ENCODE measurements at regions not wholly inside any gene's neighbourhood (a gene's known extent, or its start where the extent isn't known, plus 50 kb on each side); places are given as distances from the start of the nearest gene placed in this dataset.
A peak's percentile ranks its signal among the peaks of the same experiment; 100 is the strongest.
"Not testable (repeated sequence)": the region's sequence is repeated elsewhere in the genome, so short reads cannot be mapped to it uniquely, and the experiment has no call there.

GRCh38 chr9:21605489-21605931 is 123.4 kb upstream of the IFNE start:
- DNase-seq = peak; percentile 44 to 45

- peak in 1 of 2 donors; percentile 39 for DNase-seq
These were observed 125.5 kb upstream of the IFNE start for GRCh38 chr9:21607576-21607975.

GRCh38 chr9:21608200-21608599 is 126.1 kb upstream of the IFNE start:
- no peak for DNase-seq

- DNase-seq = no peak
These were observed 127.4 kb upstream of the IFNE start for GRCh38 chr9:21609506-21609905.

- DNase-seq = no peak
These were observed 129.8 kb upstream of the IFNE start for GRCh38 chr9:21611891-21612290.

- DNase-seq = no peak
These were observed 132.9 kb upstream of the IFNE start for GRCh38 chr9:21615018-21615417.

- DNase-seq = no peak
These were observed 133.3 kb upstream of the IFNE start for GRCh38 chr9:21615446-21615845.

GRCh38 chr9:21616082-21616778 is 134.1 kb upstream of the IFNE start:
- DNase-seq = no peak

- no peak for DNase-seq
These were observed 142.8 kb upstream of the IFNE start for GRCh38 chr9:21624675-21625644.

- DNase-seq = no peak
These were observed 144.4 kb upstream of the IFNE start for GRCh38 chr9:21626493-21626892.

- not testable (repeated sequence) for DNase-seq
These were observed 146.8 kb upstream of the IFNE start for GRCh38 chr9:21628954-21629353.

GRCh38 chr9:21634951-21635350 is 152.8 kb upstream of the IFNE start:
- DNase-seq = no peak

- DNase-seq = no peak
These were observed 156.0 kb upstream of the IFNE start for GRCh38 chr9:21638104-21638503.

- DNase-seq = no peak
These were observed 149.3 kb upstream of the MTAP start for GRCh38 chr9:21653091-21653490.

GRCh38 chr9:21653589-21653988 is 148.8 kb upstream of the MTAP start:
- DNase-seq = no peak

GRCh38 chr9:21656776-21657674 is 145.4 kb upstream of the MTAP start:
- no peak for DNase-seq

GRCh38 chr9:21657966-21658667 is 144.3 kb upstream of the MTAP start:
- DNase-seq = no peak

- DNase-seq = no peak
These were observed 141.5 kb upstream of the MTAP start for GRCh38 chr9:21660976-21661375.

GRCh38 chr9:21661626-21662025 is 140.8 kb upstream of the MTAP start:
- no peak for DNase-seq

GRCh38 chr9:21668516-21668915 is 133.9 kb upstream of the MTAP start:
- DNase-seq = no peak

GRCh38 chr9:21669701-21670100 is 132.7 kb upstream of the MTAP start:
- DNase-seq = no peak

- no peak for DNase-seq
These were observed 132.1 kb upstream of the MTAP start for GRCh38 chr9:21670374-21670773.
